Neural cell (in vitro differentiated cells): ENCODE measurements at regions not wholly inside any gene's neighbourhood (a gene's known extent, or its start where the extent isn't known, plus 50 kb on each side); places are given as distances from the start of the nearest gene placed in this dataset.

Experiments
- H2AFZ ChIP-seq: fragments of 200-600, 300-800 bp; sonication (generic), shearing (Covaris generic); 2 replicates; pipeline ENCODE4 v1.6.0; 2014; ENCODE audit warnings: low read depth, mild to moderate bottlenecking, antibody characterized with exemption, low read length, moderate library complexity
- H3F3A ChIP-seq: fragments of 200-600 bp; shearing (Covaris generic); 2 replicates; pipeline ENCODE4 v1.6.1; 2016; ENCODE audit warnings: mild to moderate bottlenecking, moderate library complexity, mixed read lengths, antibody characterized with exemption, low read length; ENCODE audit not compliant: insufficient read depth, poor library complexity, severe bottlenecking
- H3K27ac ChIP-seq: fragments of 200-600, 300-800 bp; sonication (generic), shearing (Covaris generic); 2 replicates; pipeline ENCODE4 v1.5.1; 2014; ENCODE audit warnings: mild to moderate bottlenecking, low read length, moderate library complexity
- H3K27me3 ChIP-seq: fragments of 300-800, 200-600 bp; sonication (generic), shearing (Covaris generic); 2 replicates; pipeline ENCODE4 v1.6.0; 2014; ENCODE audit warnings: mild to moderate bottlenecking, low read depth, low read length, moderate library complexity; ENCODE audit not compliant: insufficient read depth
- H3K36me3 ChIP-seq: fragments of 300-800, 200-600 bp; sonication (generic), shearing (Covaris generic); 2 replicates; pipeline ENCODE4 v1.5.1; 2014; ENCODE audit warnings: mild to moderate bottlenecking, antibody characterized with exemption, low read length, moderate library complexity; ENCODE audit not compliant: insufficient read depth
- H3K4me2 ChIP-seq: fragments of 300-800, 200-600 bp; sonication (generic), shearing (Covaris generic); 2 replicates; pipeline ENCODE4 v1.6.0; 2014; ENCODE audit warnings: mild to moderate bottlenecking, low read length
- H3K4me3 ChIP-seq: fragments of 300-800, 200-600 bp; sonication (generic), shearing (Covaris generic); 2 replicates; pipeline ENCODE4 v1.5.1; 2014; ENCODE audit warnings: mild to moderate bottlenecking, low read length, moderate library complexity
- H3K79me2 ChIP-seq: fragments of 200-600 bp; shearing (Covaris generic); replicated peaks from 2 replicates; pipeline ENCODE4 v1.6.0; 2014; ENCODE audit warnings: mild to moderate bottlenecking, low read length, moderate library complexity; ENCODE audit not compliant: insufficient read depth
- H3K9ac ChIP-seq: fragments of 300-800, 200-600 bp; sonication (generic), shearing (Covaris generic); 2 replicates; pipeline ENCODE4 v1.6.1; 2016; ENCODE audit warnings: mild to moderate bottlenecking, low read length, mixed read lengths
- H3K9me2 ChIP-seq: fragments of 200-600 bp; shearing (Covaris generic); 2 replicates; pipeline ENCODE4 v1.6.1; 2016; ENCODE audit warnings: mild to moderate bottlenecking, low read length, mixed read lengths; ENCODE audit not compliant: insufficient read depth
- H3K9me3 ChIP-seq: fragments of 200-600, 300-800 bp; sonication (generic), shearing (Covaris generic); 2 replicates; pipeline ENCODE4 v1.6.1; 2016; ENCODE audit warnings: mild to moderate bottlenecking, mixed run types, low read length, moderate library complexity, mixed read lengths
- H4K20me1 ChIP-seq: fragments of 200-600 bp; shearing (Covaris generic); 2 replicates; pipeline ENCODE4 v1.6.1; 2016; ENCODE audit warnings: mild to moderate bottlenecking, mixed run types; ENCODE audit not compliant: insufficient read depth
- EP300 ChIP-seq: fragments of 450-650 bp; conservative IDR thresholded peaks from 2 replicates; pipeline ENCODE4 v1.6.1; 2014; ENCODE audit warnings: antibody characterized with exemption, mild to moderate bottlenecking, moderate library complexity; ENCODE audit not compliant: poor library complexity, severe bottlenecking
- EZH2 ChIP-seq: fragments of 200-600, 300-800 bp; shearing (Covaris generic), sonication (generic); IDR thresholded peaks from 2 replicates; pipeline ENCODE4 v1.6.1; 2014; ENCODE audit warnings: antibody characterized with exemption, low read length, borderline replicate concordance, mild to moderate bottlenecking; ENCODE audit not compliant: insufficient read depth, poor library complexity, severe bottlenecking
- MXI1 ChIP-seq: fragments of 450-650 bp; conservative IDR thresholded peaks from 2 replicates; pipeline ENCODE4 v1.6.1; 2014; ENCODE audit warnings: antibody characterized with exemption, mild to moderate bottlenecking; ENCODE audit not compliant: poor library complexity, severe bottlenecking
- POLR2AphosphoS5 ChIP-seq: IDR thresholded peaks from 2 replicates; pipeline ENCODE4 v1.6.1; 2012
- RAD21 ChIP-seq: fragments of 450-650 bp; conservative IDR thresholded peaks from 2 replicates; pipeline ENCODE4 v1.6.1; 2014; ENCODE audit warnings: antibody characterized with exemption, mild to moderate bottlenecking, moderate library complexity
- SMC3 ChIP-seq: fragments of 450-650 bp; conservative IDR thresholded peaks from 2 replicates; pipeline ENCODE4 v1.6.1; 2014; ENCODE audit warnings: antibody characterized with exemption, mild to moderate bottlenecking, moderate library complexity; ENCODE audit not compliant: poor library complexity
- TAF1 ChIP-seq: IDR thresholded peaks from 2 replicates; pipeline ENCODE4 v1.6.1; 2012; ENCODE audit warnings: low read depth
- TF ChIP-seq, protein P1 (sequence below): fragments of 450-650 bp; IDR thresholded peaks from 2 replicates; pipeline ENCODE4 v1.5.1; 2014; ENCODE audit warnings: antibody characterized with exemption, mild to moderate bottlenecking, moderate library complexity; ENCODE audit not compliant: poor library complexity, severe bottlenecking
- TF ChIP-seq, protein P2 (sequence below): IDR thresholded peaks from 2 replicates; pipeline ENCODE4 v1.6.1; 2012; ENCODE audit warnings: borderline replicate concordance

DNA sequence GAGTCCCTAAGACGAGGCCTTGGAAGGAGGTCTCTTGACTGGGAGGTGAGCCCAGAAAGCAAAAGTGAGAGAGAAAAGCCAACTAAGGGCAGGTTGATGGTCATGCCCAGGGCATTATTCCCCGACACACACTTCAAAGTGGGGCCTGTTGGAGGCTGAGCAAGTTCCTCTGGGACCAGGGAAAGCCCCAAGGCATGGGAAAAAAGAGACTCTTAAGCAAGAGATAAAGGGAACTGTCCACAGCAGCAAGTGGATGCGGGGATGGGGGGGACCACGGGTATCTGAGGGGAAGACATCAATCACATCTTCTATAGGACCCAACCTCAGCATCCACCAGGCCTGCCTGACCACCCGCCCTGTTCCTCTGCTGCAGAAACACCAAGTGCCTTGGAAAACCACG lies 119.9 kb upstream of the MAFB start:
- no peak overlapping the region for H3K4me3 ChIP-seq
- no peak overlapping the region for H2AFZ ChIP-seq
- H3K9me2 ChIP-seq, result no peaks in the 10 kb centered on the region
- H3K27ac ChIP-seq, result no peak overlapping the region
- no peaks in the 10 kb centered on the region for H3K9me3 ChIP-seq
- no peak overlapping the region for H3K4me2 ChIP-seq
- no peaks in the 10 kb centered on the region for H3K36me3 ChIP-seq
- H3F3A ChIP-seq, result no peaks in the 10 kb centered on the region
- H3K79me2 ChIP-seq, result no peaks in the 10 kb centered on the region
- no peaks in the 10 kb centered on the region for H3K27me3 ChIP-seq
- TF ChIP-seq MXI1, result no peak
- TF ChIP-seq POLR2AphosphoS5, result no peak
- no peak for TF ChIP-seq TAF1
- no peak for TF ChIP-seq RAD21
- no peak for TF ChIP-seq EP300
- TF ChIP-seq EZH2, result no peak
- TF ChIP-seq, protein P1, sequence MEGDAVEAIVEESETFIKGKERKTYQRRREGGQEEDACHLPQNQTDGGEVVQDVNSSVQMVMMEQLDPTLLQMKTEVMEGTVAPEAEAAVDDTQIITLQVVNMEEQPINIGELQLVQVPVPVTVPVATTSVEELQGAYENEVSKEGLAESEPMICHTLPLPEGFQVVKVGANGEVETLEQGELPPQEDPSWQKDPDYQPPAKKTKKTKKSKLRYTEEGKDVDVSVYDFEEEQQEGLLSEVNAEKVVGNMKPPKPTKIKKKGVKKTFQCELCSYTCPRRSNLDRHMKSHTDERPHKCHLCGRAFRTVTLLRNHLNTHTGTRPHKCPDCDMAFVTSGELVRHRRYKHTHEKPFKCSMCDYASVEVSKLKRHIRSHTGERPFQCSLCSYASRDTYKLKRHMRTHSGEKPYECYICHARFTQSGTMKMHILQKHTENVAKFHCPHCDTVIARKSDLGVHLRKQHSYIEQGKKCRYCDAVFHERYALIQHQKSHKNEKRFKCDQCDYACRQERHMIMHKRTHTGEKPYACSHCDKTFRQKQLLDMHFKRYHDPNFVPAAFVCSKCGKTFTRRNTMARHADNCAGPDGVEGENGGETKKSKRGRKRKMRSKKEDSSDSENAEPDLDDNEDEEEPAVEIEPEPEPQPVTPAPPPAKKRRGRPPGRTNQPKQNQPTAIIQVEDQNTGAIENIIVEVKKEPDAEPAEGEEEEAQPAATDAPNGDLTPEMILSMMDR, result no peak
- no peak for TF ChIP-seq SMC3
- TF ChIP-seq, protein P2, sequence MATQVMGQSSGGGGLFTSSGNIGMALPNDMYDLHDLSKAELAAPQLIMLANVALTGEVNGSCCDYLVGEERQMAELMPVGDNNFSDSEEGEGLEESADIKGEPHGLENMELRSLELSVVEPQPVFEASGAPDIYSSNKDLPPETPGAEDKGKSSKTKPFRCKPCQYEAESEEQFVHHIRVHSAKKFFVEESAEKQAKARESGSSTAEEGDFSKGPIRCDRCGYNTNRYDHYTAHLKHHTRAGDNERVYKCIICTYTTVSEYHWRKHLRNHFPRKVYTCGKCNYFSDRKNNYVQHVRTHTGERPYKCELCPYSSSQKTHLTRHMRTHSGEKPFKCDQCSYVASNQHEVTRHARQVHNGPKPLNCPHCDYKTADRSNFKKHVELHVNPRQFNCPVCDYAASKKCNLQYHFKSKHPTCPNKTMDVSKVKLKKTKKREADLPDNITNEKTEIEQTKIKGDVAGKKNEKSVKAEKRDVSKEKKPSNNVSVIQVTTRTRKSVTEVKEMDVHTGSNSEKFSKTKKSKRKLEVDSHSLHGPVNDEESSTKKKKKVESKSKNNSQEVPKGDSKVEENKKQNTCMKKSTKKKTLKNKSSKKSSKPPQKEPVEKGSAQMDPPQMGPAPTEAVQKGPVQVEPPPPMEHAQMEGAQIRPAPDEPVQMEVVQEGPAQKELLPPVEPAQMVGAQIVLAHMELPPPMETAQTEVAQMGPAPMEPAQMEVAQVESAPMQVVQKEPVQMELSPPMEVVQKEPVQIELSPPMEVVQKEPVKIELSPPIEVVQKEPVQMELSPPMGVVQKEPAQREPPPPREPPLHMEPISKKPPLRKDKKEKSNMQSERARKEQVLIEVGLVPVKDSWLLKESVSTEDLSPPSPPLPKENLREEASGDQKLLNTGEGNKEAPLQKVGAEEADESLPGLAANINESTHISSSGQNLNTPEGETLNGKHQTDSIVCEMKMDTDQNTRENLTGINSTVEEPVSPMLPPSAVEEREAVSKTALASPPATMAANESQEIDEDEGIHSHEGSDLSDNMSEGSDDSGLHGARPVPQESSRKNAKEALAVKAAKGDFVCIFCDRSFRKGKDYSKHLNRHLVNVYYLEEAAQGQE, result no peak
- H4K20me1 ChIP-seq, result no peaks in the 10 kb centered on the region
- no peak overlapping the region for H3K9ac ChIP-seq

DNA sequence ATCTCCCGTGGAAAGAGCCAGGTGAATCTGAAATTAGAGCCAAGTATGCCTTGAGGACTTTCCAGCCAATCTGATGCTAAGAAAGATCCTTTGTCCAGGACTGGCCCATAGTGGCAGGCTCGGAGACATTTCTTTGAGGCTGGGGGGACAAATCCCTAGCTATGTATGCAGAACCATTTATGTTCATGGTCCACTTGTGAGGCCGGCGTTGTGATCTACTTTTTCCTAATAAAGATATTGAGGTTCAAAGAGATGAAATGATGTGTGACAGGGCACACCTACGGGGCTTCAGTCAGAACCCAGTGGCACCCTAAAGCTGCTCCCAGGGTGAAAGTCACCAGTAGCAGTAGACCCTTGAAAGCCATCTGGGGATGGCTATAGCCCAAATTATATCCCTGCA lies 120.3 kb upstream of the MAFB start:
- no peak overlapping the region for H2AFZ ChIP-seq
- H3K36me3 ChIP-seq, result no peaks in the 10 kb centered on the region
- no peak overlapping the region for H3K9ac ChIP-seq
- TF ChIP-seq EZH2 (no peak), TAF1 (no peak), EP300 (no peak), POLR2AphosphoS5 (no peak), SMC3 (no peak), RAD21 (no peak), MXI1 (no peak)
- TF ChIP-seq, protein P1, result no peak
- TF ChIP-seq, protein P2, result no peak
- no peaks in the 10 kb centered on the region for H3K9me2 ChIP-seq
- no peaks in the 10 kb centered on the region for H4K20me1 ChIP-seq
- H3K27me3 ChIP-seq, result no peaks in the 10 kb centered on the region
- H3K4me2 ChIP-seq, result no peak overlapping the region
- no peaks in the 10 kb centered on the region for H3K79me2 ChIP-seq
- no peaks in the 10 kb centered on the region for H3F3A ChIP-seq
- no peaks in the 10 kb centered on the region for H3K9me3 ChIP-seq
- no peak overlapping the region for H3K27ac ChIP-seq
- no peak overlapping the region for H3K4me3 ChIP-seq
